Spleen (tissue), 11 donors: ENCODE measurements at regions not wholly inside any gene's neighbourhood (a gene's known extent, or its start where the extent isn't known, plus 50 kb on each side); places are given as distances from the start of the nearest gene placed in this dataset.

Source experiments
- DNase-seq: peaks from one replicate; pipeline ENCODE4 v3.0.0-alpha.2; 2020
- H3K27ac ChIP-seq, 8 donors: fragments of 200-600 bp; sonication (generic) in 7 of 8; 1 replicate in 4 of 8; 2 replicates in 4 of 8; pipeline versions ENCODE4 v1.5.0 to v1.8.0; 2016 to 2021; ENCODE audit warnings: inconsistent platforms in 4 of 8, mild to moderate bottlenecking in 4 of 8, moderate library complexity in 1 of 8
- H3K27me3 ChIP-seq, 7 donors: fragments of 200-600 bp; sonication (generic) in 6 of 7; replicated peaks in 1 of 7; 1 replicate in 4 of 7; 2 replicates in 3 of 7; pipeline versions ENCODE4 v1.5.0 to v1.8.0; 2016 to 2021; ENCODE audit warnings: inconsistent platforms in 3 of 7, mild to moderate bottlenecking in 1 of 7
- H3K36me3 ChIP-seq, 6 donors: fragments of 200-600 bp; sonication (generic) in 5 of 6; 1 replicate in 4 of 6; 2 replicates in 2 of 6; pipeline versions ENCODE4 v1.5.0 to v1.8.0; 2016 to 2021; ENCODE audit warnings: inconsistent platforms in 2 of 6
- H3K4me1 ChIP-seq, 6 donors: fragments of 200-600 bp; sonication (generic) in 5 of 6; 1 replicate in 3 of 6; 2 replicates in 3 of 6; pipeline versions ENCODE4 v1.5.0 to v1.8.0; 2016 to 2021; ENCODE audit warnings: inconsistent platforms in 3 of 6
- H3K4me3 ChIP-seq, 8 donors: fragments of 200-600 bp; sonication (generic) in 7 of 8; 1 replicate in 4 of 8; 2 replicates in 4 of 8; pipeline versions ENCODE4 v1.5.0 to v1.8.0; 2016 to 2021; ENCODE audit warnings: inconsistent platforms in 4 of 8, mild to moderate bottlenecking in 4 of 8, moderate library complexity in 2 of 8
- H3K9me3 ChIP-seq, 8 donors: fragments of 200-600 bp; sonication (generic) in 7 of 8; 1 replicate in 4 of 8; 2 replicates in 4 of 8; pipeline versions ENCODE4 v1.5.0 to v1.8.0; 2016 to 2021; ENCODE audit warnings: inconsistent platforms in 4 of 8
- POLR2A ChIP-seq, 3 donors: fragments of 450-650 bp; IDR thresholded peaks; one replicate each; pipeline ENCODE4 v1.5.1; 2017; ENCODE audit warnings: antibody characterized with exemption in 3 of 3, mild to moderate bottlenecking in 1 of 3
- POLR2AphosphoS5 ChIP-seq, 3 donors: sonication (generic); formaldehyde crosslinking; IDR thresholded peaks; one replicate each; pipeline ENCODE4 v1.5.1; 2017; ENCODE audit warnings: antibody characterized with exemption in 3 of 3
- WGBS, 5 donors: extraction: QIAGEN DNeasy Blood & Tissue Kit in 3 of 5; methylation state at CpG; one replicate each; pipeline versions ENCODE4 v1.1.5 to v1.1.7; 2013 to 2018; 5-methylcytosine and 5-hydroxymethylcytosine counted together
- intact Hi-C: fragments of 100-400 bp; cut with DNase I; formaldehyde crosslinking; loops from one replicate; pipeline ENCODE4 v1.15.0; 2023; ENCODE audit warnings: low total_unique reads
- TF ChIP-seq, protein P1 (sequence below), 11 experiments: fragments of 200-600 bp in 7 of 11; fragments of 450-650 bp in 4 of 11; sonication (generic) in 4 of 11; IDR thresholded peaks in 8 of 11; conservative IDR thresholded peaks in 3 of 11; 1 replicate in 7 of 11; 2 replicates in 4 of 11; pipeline versions ENCODE4 v1.4.0 to v1.8.0; 2016 to 2021; ENCODE audit warnings: antibody characterized with exemption in 11 of 11, inconsistent platforms in 4 of 11, mild to moderate bottlenecking in 1 of 11
- donor health status: healthy with polysubstance abuse.
- donor health status: DM: no; HTN: no; CAD: no; lungs with moderate emphysema.
- donor health status: DM: no; HTN: no; CAD: no.
- donor health status: Bipolar disorder and iron deficiency.
- donor health status: healthy.
- donor health status: DM: no; HTN: no; CAD: no.
- donor health status: DM: yes; HTN: yes; CAD: no.

DNA sequence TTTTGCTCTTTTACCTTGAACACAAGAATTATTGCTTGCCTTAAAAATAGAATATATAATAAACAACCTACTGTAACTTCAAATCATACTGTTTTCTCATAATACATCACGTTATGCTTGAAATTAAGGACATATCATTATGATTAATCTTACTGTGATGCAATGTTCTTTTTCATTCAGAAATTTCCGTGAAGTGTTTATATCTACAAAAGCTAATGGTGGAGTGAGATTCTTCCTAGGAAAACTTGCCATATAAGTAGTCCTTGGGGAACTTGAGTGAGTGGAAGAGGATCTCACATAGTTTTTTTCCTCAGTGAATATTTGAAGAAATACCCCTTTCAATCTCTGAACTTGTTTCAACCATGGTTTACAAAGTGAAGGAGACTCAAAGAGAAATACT is 498.7 kb upstream of the CBLB start:
- Histone ChIP-seq H3K4me1 (no peaks in the 10 kb centered on the region), H3K9me3 (peaks cover 0 to 5% (median 0%) of the 10 kb centered on the region in 8 donors), H3K4me3 (no peak overlapping the region), H3K27me3 (no peaks in the 10 kb centered on the region), H3K36me3 (no peaks in the 10 kb centered on the region), H3K27ac (no peak overlapping the region)
- 75 to 89% (median 86%) methylated on average over 2 of the region's 2 CpGs for WGBS, 5 donors
- intact Hi-C loops = no loop called here
- no peak for DNase-seq
- TF ChIP-seq POLR2AphosphoS5 (IDR thresholded peaks at IDR 0.05) (no peak), POLR2A (IDR thresholded peaks at IDR 0.05) (no peak)
- TF ChIP-seq, protein P1, sequence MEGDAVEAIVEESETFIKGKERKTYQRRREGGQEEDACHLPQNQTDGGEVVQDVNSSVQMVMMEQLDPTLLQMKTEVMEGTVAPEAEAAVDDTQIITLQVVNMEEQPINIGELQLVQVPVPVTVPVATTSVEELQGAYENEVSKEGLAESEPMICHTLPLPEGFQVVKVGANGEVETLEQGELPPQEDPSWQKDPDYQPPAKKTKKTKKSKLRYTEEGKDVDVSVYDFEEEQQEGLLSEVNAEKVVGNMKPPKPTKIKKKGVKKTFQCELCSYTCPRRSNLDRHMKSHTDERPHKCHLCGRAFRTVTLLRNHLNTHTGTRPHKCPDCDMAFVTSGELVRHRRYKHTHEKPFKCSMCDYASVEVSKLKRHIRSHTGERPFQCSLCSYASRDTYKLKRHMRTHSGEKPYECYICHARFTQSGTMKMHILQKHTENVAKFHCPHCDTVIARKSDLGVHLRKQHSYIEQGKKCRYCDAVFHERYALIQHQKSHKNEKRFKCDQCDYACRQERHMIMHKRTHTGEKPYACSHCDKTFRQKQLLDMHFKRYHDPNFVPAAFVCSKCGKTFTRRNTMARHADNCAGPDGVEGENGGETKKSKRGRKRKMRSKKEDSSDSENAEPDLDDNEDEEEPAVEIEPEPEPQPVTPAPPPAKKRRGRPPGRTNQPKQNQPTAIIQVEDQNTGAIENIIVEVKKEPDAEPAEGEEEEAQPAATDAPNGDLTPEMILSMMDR (IDR thresholded peaks at IDR 0.05 in 8 of 11, conservative IDR thresholded peaks at IDR 0.05 in 3 of 11) = no peak

DNA sequence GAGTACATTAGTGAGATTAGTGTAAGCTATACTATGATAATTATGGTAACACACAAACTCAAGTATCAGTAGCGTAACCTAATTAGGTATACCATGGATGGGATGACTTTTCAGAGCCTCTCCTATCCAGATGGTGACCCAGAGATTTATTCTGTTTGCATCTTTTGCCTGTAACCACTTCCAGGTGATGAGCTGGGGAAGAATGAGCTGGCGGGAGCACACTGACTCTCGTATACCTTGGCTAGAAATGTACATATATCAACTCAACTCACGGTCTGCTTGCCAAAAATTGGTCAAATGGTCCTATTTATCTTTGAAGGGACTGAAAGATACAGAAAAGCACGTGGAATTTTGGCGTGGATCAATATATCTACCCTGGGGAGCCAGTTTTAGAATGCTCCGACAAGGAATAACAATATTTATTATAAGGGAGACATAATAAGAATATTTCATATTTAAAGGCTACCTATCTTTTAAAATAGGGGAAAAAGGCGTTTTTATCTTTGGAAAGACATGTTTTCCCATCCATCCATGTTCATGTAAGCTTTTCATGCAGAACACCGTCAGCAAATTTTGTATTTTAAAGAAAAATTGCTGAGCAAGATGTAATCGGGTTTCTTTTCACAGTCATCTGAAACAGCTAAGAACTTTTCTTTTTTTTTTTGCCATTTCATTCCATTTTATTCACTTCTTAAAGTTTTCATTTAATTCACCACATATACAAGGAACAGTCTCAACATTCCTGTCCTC is 502.6 kb upstream of the CBLB start:
- intact Hi-C loops = no loop called here
- TF ChIP-seq POLR2A (IDR thresholded peaks at IDR 0.05) (no peak), POLR2AphosphoS5 (IDR thresholded peaks at IDR 0.05) (no peak)
- TF ChIP-seq, protein P1 (IDR thresholded peaks at IDR 0.05 in 8 of 11, conservative IDR thresholded peaks at IDR 0.05 in 3 of 11) = no peak
- Histone ChIP-seq H3K27ac (no peak overlapping the region), H3K27me3 (no peaks in the 10 kb centered on the region), H3K4me3 (no peak overlapping the region), H3K4me1 (no peaks in the 10 kb centered on the region), H3K36me3 (no peaks in the 10 kb centered on the region), H3K9me3 (no peaks in the 10 kb centered on the region)
- WGBS, 5 donors = 78 to 90% (median 88%) methylated on average over 10 of the region's 10 CpGs
- DNase-seq = no peak

DNA sequence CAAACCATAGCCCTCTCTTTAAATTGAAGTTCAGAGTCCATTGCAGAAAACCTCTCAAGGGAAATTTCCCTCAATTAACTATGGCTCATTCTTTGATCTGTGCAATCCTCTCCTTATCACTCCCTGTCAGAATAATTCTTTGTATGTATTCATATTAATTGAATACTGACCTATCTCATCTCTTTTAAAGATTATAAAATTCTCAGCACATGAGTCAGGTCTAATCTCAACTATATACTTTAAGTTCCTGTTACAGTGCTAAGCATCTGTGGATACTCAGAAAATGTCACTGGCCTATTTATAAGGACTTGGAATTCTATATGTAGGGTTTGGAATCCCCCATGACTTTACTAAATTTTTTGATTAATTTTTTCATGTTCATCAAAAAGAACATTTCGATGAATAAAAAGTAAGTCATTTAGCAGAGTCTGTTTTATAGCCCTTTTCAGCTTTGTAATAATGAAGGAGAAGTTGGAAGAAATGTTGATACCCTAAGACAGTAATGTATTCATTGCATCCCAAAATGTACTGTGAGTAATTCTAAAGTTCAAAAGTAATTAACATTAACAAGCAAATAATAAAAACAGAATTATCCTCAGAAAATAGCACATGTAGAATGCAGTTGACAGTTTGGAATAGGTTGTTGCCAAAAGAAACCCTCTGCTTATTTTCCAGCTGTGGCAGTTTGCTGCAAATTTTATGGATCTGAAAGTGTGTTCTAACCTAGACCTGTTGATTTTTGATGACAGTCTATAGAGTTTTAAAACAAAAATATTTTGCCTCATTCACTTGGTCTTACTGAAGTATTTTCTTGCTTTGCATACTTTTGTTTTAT is 503.4 kb upstream of the CBLB start:
- intact Hi-C loops = no loop called here
- no peaks in the 10 kb centered on the region for H3K9me3 ChIP-seq
- no peaks in the 10 kb centered on the region for H3K27me3 ChIP-seq
- WGBS, 5 donors = 79 to 96% (median 92%) methylated on average over 1 of the region's 1 CpG
- no peak overlapping the region for H3K4me3 ChIP-seq
- TF ChIP-seq, protein P1 (IDR thresholded peaks at IDR 0.05 in 8 of 11, conservative IDR thresholded peaks at IDR 0.05 in 3 of 11) = no peak
- TF ChIP-seq POLR2A (IDR thresholded peaks at IDR 0.05) = no peak
- no peak for TF ChIP-seq POLR2AphosphoS5 (IDR thresholded peaks at IDR 0.05)
- H3K4me1 ChIP-seq = no peaks in the 10 kb centered on the region
- no peaks in the 10 kb centered on the region for H3K36me3 ChIP-seq
- no peak for DNase-seq
- H3K27ac ChIP-seq = no peak overlapping the region

DNA sequence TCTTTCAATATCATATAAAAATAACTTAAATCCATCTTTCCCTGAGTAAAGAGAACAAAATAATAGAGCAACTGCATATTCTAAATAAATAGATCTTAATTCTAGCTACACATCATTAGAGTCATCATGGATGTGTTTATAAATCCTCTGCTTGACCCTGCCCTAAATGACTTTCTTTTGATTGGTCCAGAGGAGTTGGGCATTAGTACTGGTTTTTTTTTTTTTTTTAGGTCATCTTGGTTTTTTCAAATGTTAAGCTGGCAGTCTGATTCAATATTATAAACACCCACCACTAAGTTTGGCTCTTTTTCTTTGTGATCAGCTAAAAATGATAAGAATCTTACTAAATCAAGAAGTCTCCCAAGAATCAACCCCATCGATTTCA is 504.0 kb upstream of the CBLB start:
- intact Hi-C loops = no loop called here

More for the DNA sequence above, 504.0 kb upstream of the CBLB start:
- Histone ChIP-seq H3K27me3 (no peaks in the 10 kb centered on the region), H3K36me3 (no peaks in the 10 kb centered on the region), H3K4me3 (no peak overlapping the region), H3K9me3 (no peaks in the 10 kb centered on the region), H3K27ac (no peak overlapping the region), H3K4me1 (no peaks in the 10 kb centered on the region)
- WGBS, 5 donors = 81 to 98% (median 90%) methylated on average over 1 of the region's 1 CpG
- no peak for TF ChIP-seq POLR2A (IDR thresholded peaks at IDR 0.05)
- TF ChIP-seq, protein P1 (IDR thresholded peaks at IDR 0.05 in 8 of 11, conservative IDR thresholded peaks at IDR 0.05 in 3 of 11) = no peak
- no peak for TF ChIP-seq POLR2AphosphoS5 (IDR thresholded peaks at IDR 0.05)
- no peak for DNase-seq
